IMR-90 (cell line): ENCODE measurements at regions not wholly inside any gene's neighbourhood (a gene's known extent, or its start where the extent isn't known, plus 50 kb on each side); places are given as distances from the start of the nearest gene placed in this dataset.

Experiments used
- ATAC-seq: fragments of 200-7000 bp; cut with Tn5 transposase; 2 replicates; pipeline ENCODE4 v1.9.1; 2020; ENCODE audit warnings: low read depth, mild to moderate bottlenecking, moderate library complexity
- BruUV-seq: library from RNA; stranded (reverse); fragments of 400-500 nt; replicated peaks from 2 replicates; lab custom pipeline; 2021; lab: Mats Ljungman, UMichigan
- CTCF ChIA-PET: fragments of 300-600 bp; formaldehyde crosslinking; extraction: SDS; loops from one replicate; lab custom pipeline; 2021; ENCODE audit warnings: antibody characterized with exemption; lab: Yijun Ruan, JAX
- POLR2A ChIA-PET: fragments of 300-600 bp; sonication (Branson Sonifier 250); formaldehyde crosslinking; loops from one replicate; lab custom pipeline; 2022; ENCODE audit warnings: antibody characterized with exemption; ENCODE audit not compliant: unreplicated experiment; lab: Charles Lee
- DNase-seq: peaks from one replicate; pipeline ENCODE4 v3.0.0; 2013
- H2AFZ ChIP-seq: replicated peaks from 2 replicates; pipeline ENCODE3; 2013; ENCODE audit warnings: low read length, mild to moderate bottlenecking; ENCODE audit not compliant: poor library complexity
- H2AK5ac ChIP-seq: 2 replicates; pipeline ENCODE4 v1.6.1; 2013; ENCODE audit warnings: low read depth, low read length, inconsistent platforms
- H2AK9ac ChIP-seq: replicated peaks from 2 replicates; pipeline ENCODE3; 2013; ENCODE audit warnings: mild to moderate bottlenecking, low read depth, low read length, moderate library complexity; ENCODE audit not compliant: poor library complexity
- H2BK120ac ChIP-seq: 2 replicates; pipeline ENCODE4 v1.6.1; 2013; ENCODE audit warnings: low read depth, low read length, inconsistent platforms
- H2BK15ac ChIP-seq: 3 replicates; pipeline ENCODE4 v1.6.1; 2013; ENCODE audit warnings: low read depth, low read length, inconsistent platforms
- H2BK20ac ChIP-seq: 2 replicates; pipeline ENCODE4 v1.6.1; 2013; ENCODE audit warnings: low read depth, mild to moderate bottlenecking, inconsistent platforms, low read length, moderate library complexity
- H2BK5ac ChIP-seq: 2 replicates; pipeline ENCODE4 v1.6.1; 2013; ENCODE audit warnings: mild to moderate bottlenecking, low read depth, low read length, inconsistent platforms; ENCODE audit not compliant: poor library complexity, severe bottlenecking
- H3K14ac ChIP-seq: replicated peaks from 2 replicates; pipeline ENCODE4 v1.6.1; 2013; ENCODE audit warnings: low read depth, low read length, inconsistent platforms
- H3K18ac ChIP-seq: 2 replicates; pipeline ENCODE4 v1.6.1; 2013; ENCODE audit warnings: low read depth, low read length, control low read depth
- H3K23ac ChIP-seq: 2 replicates; pipeline ENCODE4 v1.6.1; 2013; ENCODE audit warnings: low read depth, low read length, inconsistent platforms
- H3K27ac ChIP-seq: 2 replicates; pipeline ENCODE4 v1.5.1; 2013; ENCODE audit warnings: mild to moderate bottlenecking, control low read depth, low read length; ENCODE audit not compliant: insufficient read depth
- H3K27me3 ChIP-seq: 2 replicates; pipeline ENCODE4 v1.6.1; 2013; ENCODE audit warnings: low read length; ENCODE audit not compliant: control insufficient read depth, insufficient read depth
- H3K36me3 ChIP-seq: 2 replicates; pipeline ENCODE4 v1.6.1; 2013; ENCODE audit warnings: low read length, mixed read lengths; ENCODE audit not compliant: control insufficient read depth, insufficient read depth
- H3K4ac ChIP-seq: 2 replicates; pipeline ENCODE4 v1.6.1; 2013; ENCODE audit warnings: low read depth, low read length, inconsistent platforms
- H3K4me1 ChIP-seq: 2 replicates; pipeline ENCODE4 v1.6.1; 2013; ENCODE audit warnings: low read length, mixed read lengths; ENCODE audit not compliant: control insufficient read depth, insufficient read depth
- H3K4me2 ChIP-seq: 2 replicates; pipeline ENCODE4 v1.6.1; 2013; ENCODE audit warnings: low read depth, mild to moderate bottlenecking, control low read depth, low read length, moderate library complexity
- H3K4me3 ChIP-seq: 2 replicates; pipeline ENCODE4 v1.5.1; 2013; ENCODE audit warnings: low read depth, mild to moderate bottlenecking, control low read depth, low read length, moderate library complexity; ENCODE audit not compliant: insufficient read depth
- H3K56ac ChIP-seq: 2 replicates; pipeline ENCODE4 v1.6.1; 2013; ENCODE audit warnings: low read length, inconsistent platforms; ENCODE audit not compliant: insufficient read depth; ENCODE audit errors: extremely low read depth
- H3K79me1 ChIP-seq, 2 experiments: 2 replicates each; pipeline ENCODE4 v1.6.1; 2013; ENCODE audit warnings: low read length in 2 of 2, inconsistent platforms in 1 of 2, low read depth in 1 of 2
- H3K9ac ChIP-seq: 2 replicates; pipeline ENCODE4 v1.6.1; 2013; ENCODE audit warnings: low read depth, low read length, control low read depth
- H3K9me1 ChIP-seq: 2 replicates; pipeline ENCODE4 v1.6.1; 2013; ENCODE audit warnings: low read length, inconsistent platforms; ENCODE audit not compliant: insufficient read depth
- H3K9me3 ChIP-seq: 2 replicates; pipeline ENCODE4 v1.6.1; 2013; ENCODE audit warnings: low read length; ENCODE audit not compliant: control insufficient read depth, insufficient read depth
- H4K20me1 ChIP-seq: 2 replicates; pipeline ENCODE4 v1.6.1; 2013; ENCODE audit warnings: low read length, inconsistent platforms; ENCODE audit not compliant: insufficient read depth
- H4K5ac ChIP-seq: 2 replicates; pipeline ENCODE4 v1.6.1; 2013; ENCODE audit warnings: mild to moderate bottlenecking, low read depth, low read length, control low read depth
- H4K8ac ChIP-seq, 2 experiments: 2 replicates each; pipeline ENCODE4 v1.6.1; 2013; ENCODE audit warnings: low read depth in 2 of 2, low read length in 2 of 2, control low read depth in 1 of 2, inconsistent platforms in 1 of 2
- H4K91ac ChIP-seq: 2 replicates; pipeline ENCODE4 v1.6.1; 2013; ENCODE audit warnings: low read depth, low read length, inconsistent platforms; ENCODE audit not compliant: insufficient read depth
- NFE2L2 ChIP-seq: fragments of 150-350 bp; IDR thresholded peaks from 2 replicates; pipeline ENCODE4 v1.6.1; 2016; ENCODE audit warnings: low read depth, mild to moderate bottlenecking, low read length
- RAD21 ChIP-seq: IDR thresholded peaks from 2 replicates; pipeline ENCODE4 v1.6.1; 2012; ENCODE audit warnings: low read length, improper control_type of control experiment
- RFX5 ChIP-seq: IDR thresholded peaks from 2 replicates; pipeline ENCODE4 v1.8.0; 2012; ENCODE audit warnings: low read depth, mild to moderate bottlenecking, low read length, moderate library complexity
- WGBS, 2 experiments: methylation state at CpG; one replicate each; pipeline versions ENCODE4 v1.1.5 to v1.1.7; 2013; ENCODE audit warnings: missing lambda C conversion rate in 2 of 2; ENCODE audit not compliant: insufficient read length in 1 of 2; ENCODE audit errors: extremely low coverage in 2 of 2; 5-methylcytosine and 5-hydroxymethylcytosine counted together
- dilution Hi-C: fragments of 300-500 bp; cut with HindIII; formaldehyde crosslinking; loops from one replicate; pipeline ENCODE4 v1.14.3; 2018; ENCODE audit warnings: low sequenced_read_pairs; ENCODE audit not compliant: unreplicated experiment
- in situ Hi-C: fragments of 300-500 bp; cut with MboI; formaldehyde crosslinking; loops from 3 replicates; pipeline ENCODE4 v1.14.3; 2019; ENCODE audit warnings: low sequenced_read_pairs, inconsistent platforms, mixed read lengths
- intact Hi-C: fragments of 100-400 bp; cut with micrococcal nuclease; formaldehyde crosslinking; loops from 2 replicates; pipeline ENCODE4 v1.10.0; 2022
- TF ChIP-seq, protein P1 (sequence below): fragments of 150-350 bp; IDR thresholded peaks from 2 replicates; pipeline ENCODE4 v1.6.1; 2016; ENCODE audit warnings: low read depth, mild to moderate bottlenecking, low read length, moderate library complexity, borderline replicate concordance

DNA sequence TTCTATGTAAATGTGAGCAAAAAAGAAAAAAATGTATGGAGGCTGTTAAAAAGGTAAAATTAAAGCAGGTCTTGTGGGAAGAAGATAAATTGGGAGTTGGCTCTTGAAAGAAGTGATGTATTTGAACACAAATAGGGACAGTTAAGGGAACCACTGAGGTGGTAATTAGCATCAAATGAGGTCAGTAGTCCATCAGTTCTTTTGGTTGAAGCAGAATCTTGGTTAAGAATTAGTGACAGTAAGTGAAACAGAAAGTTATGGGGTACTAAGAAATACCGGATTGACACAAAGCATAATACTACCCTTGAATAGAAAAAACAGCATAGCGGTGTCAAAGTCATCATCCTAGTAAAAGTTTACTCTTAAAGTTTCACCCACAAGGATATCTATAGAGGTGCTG lies 352.6 kb upstream of the VRK2 start:
- no peak overlapping the region for H3K56ac ChIP-seq
- no peak overlapping the region for H2AK9ac ChIP-seq
- ATAC-seq (no peak), DNase-seq (no peak)
- H2BK120ac ChIP-seq = no peak overlapping the region
- TF ChIP-seq NFE2L2 (no peak), RFX5 (no peak), RAD21 (no peak)
- TF ChIP-seq, protein P1, sequence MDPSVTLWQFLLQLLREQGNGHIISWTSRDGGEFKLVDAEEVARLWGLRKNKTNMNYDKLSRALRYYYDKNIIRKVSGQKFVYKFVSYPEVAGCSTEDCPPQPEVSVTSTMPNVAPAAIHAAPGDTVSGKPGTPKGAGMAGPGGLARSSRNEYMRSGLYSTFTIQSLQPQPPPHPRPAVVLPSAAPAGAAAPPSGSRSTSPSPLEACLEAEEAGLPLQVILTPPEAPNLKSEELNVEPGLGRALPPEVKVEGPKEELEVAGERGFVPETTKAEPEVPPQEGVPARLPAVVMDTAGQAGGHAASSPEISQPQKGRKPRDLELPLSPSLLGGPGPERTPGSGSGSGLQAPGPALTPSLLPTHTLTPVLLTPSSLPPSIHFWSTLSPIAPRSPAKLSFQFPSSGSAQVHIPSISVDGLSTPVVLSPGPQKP = no peak
- no peak overlapping the region for H4K8ac ChIP-seq
- no peak overlapping the region for H3K18ac ChIP-seq
- BruUV-seq = no TSS peak
- H3K9ac ChIP-seq = no peak overlapping the region
- no peak overlapping the region for H3K4me2 ChIP-seq
- ChIA-PET CTCF (no interaction called here), POLR2A (no interaction called here)
- H4K91ac ChIP-seq = no peak overlapping the region
- no peak overlapping the region for H2BK15ac ChIP-seq
- dilution Hi-C loops (no loop called here), intact Hi-C loops (no loop called here), in situ Hi-C loops (no loop called here)
- H3K27me3 ChIP-seq = no peaks in the 10 kb centered on the region
- no peaks in the 10 kb centered on the region for H4K20me1 ChIP-seq
- no peak overlapping the region for H2AFZ ChIP-seq
- no peak overlapping the region for H4K5ac ChIP-seq
- H3K4ac ChIP-seq = no peak overlapping the region
- no peak overlapping the region for H3K23ac ChIP-seq
- no peak overlapping the region for H3K4me3 ChIP-seq
- H3K27ac ChIP-seq = no peak overlapping the region
- H3K4me1 ChIP-seq = no peaks in the 10 kb centered on the region
- no peak overlapping the region for H2BK5ac ChIP-seq
- no peaks in the 10 kb centered on the region for H3K9me3 ChIP-seq
- no CpG with 5 or more reads among the region's 2 CpGs for WGBS, 2 experiments
- no peaks in the 10 kb centered on the region for H3K36me3 ChIP-seq
- H3K14ac ChIP-seq = no peak overlapping the region
- H3K9me1 ChIP-seq = no peaks in the 10 kb centered on the region
- H2BK20ac ChIP-seq = no peak overlapping the region
- no peaks in the 10 kb centered on the region for H3K79me1 ChIP-seq
- no peak overlapping the region for H2AK5ac ChIP-seq
